ENCODE measurements at regions not wholly inside any gene's neighbourhood (a gene's known extent, or its start where the extent isn't known, plus 50 kb on each side); places are given as distances from the start of the nearest gene placed in this dataset.
"Not testable (repeated sequence)": the region's sequence is repeated elsewhere in the genome, so short reads cannot be mapped to it uniquely, and the experiment has no call there.

DNA sequence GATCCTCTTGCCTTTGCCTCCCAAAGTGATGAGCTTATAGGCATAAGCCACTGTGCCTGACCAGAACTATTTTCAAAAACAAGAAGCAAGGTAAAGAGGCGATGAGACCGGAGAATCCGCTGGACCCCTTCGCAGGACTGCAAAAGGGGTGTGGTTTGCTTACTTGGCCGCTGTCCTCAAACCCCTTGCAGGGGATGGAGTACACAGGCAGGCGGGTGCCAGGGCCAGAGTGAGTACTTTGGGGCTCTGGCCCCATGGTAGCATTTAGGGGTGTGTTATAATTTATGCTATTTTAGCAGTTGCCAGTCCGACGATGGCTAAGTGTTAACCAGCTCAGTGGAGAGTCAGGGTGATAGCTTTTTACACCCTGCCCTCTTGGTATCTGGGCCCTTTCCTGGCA lies 1454.9 kb downstream of the HACE1 start:
- no peak for DNase-seq (ENCODE audit: low read depth in 1 of 2, low spot score in 1 of 2)

DNA sequence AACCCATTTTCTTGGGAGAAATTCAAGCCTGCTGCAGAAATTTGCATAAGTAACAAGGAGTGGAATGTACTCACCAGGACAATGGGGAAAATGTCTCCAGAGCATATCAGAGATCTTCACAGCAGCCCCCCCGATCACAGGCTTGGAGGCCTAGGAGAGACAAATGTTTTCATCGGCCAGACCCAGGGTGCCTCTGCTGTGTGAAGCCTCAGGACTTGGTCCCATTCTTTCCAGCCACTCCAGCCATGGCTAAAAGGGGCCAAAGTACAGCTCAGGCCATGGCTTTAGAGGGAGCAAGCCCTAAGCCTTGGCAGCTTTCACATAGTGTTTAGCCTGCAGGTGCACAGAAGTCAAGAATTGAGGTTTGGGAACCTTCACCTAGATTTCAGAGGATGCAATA lies 1463.0 kb downstream of the HACE1 start:
- DNase-seq (ENCODE audit: low read depth in 1 of 2, low spot score in 1 of 2), result no peak

DNA sequence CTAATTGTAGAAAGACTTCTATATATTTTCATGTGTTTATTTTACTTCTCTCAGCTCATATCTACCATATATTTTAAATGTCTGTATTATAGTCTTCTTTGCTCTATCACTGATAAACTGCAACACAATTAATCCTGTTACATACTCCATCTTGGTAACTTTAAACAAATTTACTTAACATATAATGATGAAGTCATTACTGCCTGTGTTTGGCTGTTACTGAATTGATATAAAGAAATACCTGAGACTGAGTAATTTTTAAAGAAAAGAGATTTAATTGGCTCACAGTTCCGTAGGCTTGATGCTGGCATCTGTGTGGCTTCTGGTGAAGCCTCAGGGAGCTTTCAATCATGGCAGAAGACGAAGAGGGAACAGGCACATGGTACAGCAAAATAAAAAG lies 1480.4 kb downstream of the HACE1 start:
- no peak for DNase-seq (ENCODE audit: low read depth in 1 of 2, low spot score in 1 of 2)

DNA sequence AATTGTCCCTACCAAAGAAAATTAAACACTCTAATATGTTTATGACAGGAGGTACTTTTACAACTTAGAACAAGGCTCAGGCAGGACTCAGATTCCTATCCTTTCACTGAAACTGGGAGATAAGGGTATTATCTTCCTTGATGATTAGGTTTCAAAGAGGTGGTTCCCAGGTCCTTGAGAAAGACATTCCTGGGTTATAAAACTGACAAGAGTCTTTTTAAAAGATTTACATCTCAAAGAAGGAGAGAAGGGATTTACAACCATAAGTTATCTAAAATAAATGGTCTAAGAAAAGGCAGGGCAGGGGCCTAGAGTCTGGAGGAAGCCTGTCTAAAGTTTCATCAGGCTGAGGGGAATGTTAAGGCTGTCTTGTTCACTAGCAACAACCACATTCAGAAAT lies 1492.5 kb downstream of the HACE1 start:
- DNase-seq (ENCODE audit: low read depth in 1 of 2, low spot score in 1 of 2), result no peak

DNA sequence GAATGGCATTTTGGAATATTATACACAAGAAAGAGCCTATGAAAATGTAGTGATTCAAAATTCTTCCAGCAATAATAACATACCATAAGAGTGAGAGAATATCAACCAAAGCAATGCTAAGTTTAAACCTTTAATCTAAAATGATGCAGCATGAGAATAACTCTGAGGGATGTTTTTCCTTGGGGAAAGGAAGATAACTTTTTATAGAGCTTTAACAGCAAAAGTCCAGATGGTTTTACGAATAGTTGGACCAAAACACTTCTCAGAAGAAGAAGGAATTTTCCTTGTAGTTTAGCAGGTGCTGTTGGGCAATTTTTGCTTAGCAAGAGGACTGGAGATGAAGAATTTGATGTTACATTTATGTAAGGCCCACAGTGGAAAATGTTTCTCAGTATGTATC lies 1503.2 kb downstream of the HACE1 start:
- DNase-seq (ENCODE audit: low read depth in 1 of 2, low spot score in 1 of 2), result no peak

DNA sequence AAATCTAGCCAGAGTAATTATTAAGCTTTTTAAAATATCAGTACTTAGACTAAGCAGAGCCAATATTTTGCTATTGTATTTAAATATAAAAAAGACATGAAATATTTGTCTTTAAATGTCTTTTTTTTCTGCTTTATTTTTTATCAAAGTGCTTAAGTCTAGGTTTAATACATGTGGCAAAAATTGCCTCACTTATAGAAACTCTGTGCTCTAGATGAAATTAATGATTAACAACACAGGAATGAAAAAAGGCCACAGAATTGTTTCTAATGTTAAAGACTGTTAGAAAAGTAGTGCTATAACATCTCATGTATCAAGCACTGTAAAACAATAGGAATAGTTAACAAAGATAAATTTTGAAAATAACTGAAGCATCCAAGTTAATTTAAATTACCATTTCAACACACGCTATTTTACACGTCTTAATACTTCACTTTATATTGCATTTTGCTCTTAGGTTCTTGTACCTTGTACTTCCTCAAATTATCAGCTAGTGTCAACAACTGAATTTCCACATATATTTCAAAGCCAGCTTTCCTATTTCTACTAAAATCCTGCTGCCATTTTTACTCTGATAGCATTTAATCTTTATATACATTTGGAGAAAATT lies 1515.1 kb downstream of the HACE1 start:
- DNase-seq (ENCODE audit: low read depth in 1 of 2, low spot score in 1 of 2), result no peak

DNA sequence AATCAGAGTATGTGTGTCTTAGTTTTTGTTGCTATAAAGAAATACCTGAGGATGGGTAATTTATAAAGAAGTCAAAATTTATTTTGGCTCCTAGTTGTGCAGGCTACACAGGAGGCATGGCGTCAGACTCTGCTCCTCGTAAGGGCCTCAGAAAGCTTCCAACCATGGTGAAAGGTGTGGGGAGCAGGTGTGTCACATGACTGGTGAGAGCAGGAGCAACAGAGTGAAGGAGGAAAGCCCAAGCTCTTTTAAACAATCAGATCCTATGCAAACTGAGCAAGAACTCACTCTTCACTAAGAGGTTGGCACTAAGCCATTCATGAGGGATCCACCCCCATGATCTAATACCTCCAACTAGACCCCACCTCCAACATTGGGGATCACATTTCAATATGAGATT lies 1524.3 kb downstream of the HACE1 start:
- DNase-seq (ENCODE audit: low read depth in 1 of 2, low spot score in 1 of 2), result no peak

DNA sequence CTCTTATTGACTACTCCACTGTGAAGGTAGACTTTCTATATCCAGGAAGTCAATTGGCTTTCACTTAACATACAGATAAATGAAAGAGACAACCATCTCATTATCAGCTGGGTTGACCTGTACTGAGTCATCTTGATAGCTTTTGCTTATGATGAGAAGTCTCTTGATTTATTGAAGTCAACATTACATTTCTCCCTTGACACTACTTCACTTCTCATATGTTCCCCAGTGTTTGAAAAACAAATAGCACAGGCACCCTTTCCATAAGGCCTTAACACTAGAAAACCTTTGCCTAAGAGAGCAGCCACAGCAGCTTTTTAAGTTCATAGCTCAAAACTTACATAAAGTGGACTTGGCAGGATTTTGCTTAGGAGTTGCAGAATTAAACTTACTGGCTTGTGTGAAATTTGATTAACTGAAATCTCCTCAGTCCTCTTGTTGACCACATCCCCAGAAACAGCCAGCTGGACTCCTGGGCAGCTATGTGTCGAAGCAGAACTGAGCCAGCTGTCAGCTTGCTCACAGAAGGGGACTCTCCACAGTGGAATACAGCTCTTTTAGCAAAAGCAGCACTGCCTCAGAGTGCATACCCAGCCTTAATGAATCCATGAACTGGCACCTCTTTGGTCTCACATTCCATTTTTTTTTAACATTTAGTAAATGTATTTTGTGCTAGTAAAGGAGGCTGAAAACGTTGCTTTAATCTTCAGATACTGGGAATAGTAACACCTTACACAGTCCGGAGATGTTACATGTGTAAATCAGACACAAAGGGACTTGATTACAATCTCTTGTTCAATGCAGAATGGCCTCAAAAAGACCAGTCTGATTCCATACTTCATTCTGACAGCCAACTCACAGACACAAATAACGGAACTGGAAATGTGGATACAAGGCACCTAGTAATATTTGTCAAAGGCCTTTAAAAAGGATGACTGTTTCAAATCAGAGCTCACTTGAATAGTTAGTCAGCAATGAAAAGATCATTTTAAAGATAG lies 1532.7 kb downstream of the HACE1 start:
- no peak for DNase-seq (ENCODE audit: low read depth in 1 of 2, low spot score in 1 of 2)

DNA sequence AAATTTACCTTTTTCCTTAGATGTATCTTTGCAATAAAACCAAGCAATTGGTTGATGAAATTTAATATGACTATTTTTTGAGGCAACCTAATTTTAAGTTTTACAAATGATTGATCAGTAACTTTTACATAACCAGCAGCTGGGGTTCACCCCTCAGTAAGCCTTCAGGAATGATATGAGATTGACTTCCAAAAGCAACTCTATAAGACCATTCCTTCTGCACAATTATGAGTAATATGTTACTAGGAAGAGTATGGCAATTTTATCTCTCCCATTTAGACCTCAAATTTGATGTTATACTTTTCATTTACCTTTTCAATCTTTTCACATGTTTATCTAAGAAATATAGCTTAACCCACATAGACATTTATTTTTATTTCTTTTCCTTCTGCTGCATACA lies 1546.3 kb downstream of the HACE1 start:
- no peak for DNase-seq (ENCODE audit: low read depth in 1 of 2, low spot score in 1 of 2)

DNA sequence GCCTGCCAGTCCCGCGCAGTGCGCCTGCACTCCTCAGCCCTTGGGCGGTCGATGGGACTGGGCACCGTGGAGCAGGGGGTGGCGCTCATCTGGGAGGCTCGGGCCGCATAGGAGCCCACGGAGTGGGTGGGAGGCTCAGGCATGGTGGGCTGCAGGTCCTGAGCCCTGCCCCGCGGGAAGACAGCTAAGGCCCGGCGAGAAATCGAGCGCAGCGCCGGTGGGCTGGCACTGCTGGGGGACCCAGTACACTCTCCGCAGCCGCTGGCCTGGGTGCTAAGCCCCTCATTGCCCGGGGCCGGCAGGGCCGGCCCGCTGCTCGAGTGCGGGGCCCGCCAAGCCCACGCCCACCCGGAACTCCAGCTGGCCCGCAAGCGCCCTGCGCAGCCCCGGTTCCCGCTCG lies 1565.3 kb downstream of the HACE1 start:
- DNase-seq (ENCODE audit: low read depth in 1 of 2, low spot score in 1 of 2), result not testable (repeated sequence)

DNA sequence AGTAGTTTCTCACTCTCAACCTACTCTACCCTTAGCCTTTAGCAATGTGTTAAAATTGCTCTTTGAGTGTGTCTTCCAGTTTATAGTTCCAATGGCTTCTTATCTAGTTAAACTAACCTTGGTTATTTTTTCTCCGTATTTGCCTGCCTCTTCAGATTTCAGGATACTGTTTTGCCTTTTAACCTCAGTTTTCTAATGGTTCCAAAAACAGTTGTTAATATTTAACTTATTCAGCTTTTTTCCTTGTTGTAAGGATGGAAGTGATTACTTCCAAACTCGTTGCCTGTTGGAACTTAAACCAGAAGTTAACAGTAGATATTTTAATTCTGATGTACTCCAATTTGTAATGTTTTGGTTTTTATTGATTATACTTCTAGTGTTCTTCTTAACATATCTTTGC lies 1574.9 kb downstream of the HACE1 start:
- DNase-seq (ENCODE audit: low read depth in 1 of 2, low spot score in 1 of 2), result no peak

DNA sequence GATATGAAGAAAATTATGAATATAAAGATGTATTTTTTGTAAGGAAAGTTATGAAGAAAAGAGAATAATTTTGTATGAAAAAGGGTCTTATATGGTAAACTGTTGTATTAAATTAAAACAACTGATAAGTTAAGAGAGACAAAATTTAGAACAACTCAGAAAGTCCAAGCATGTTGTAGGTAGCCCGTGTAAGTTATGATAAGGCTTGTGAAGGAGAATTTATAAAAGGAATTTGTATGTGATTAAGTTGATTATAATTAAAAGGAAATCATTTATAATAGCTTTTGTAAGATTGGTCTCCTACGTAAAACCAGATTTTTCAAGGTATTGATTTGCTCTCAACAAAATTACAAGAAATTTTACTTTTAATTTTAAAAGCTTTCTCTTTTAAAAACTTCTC lies 1579.3 kb downstream of the HACE1 start:
- DNase-seq (ENCODE audit: low read depth in 1 of 2, low spot score in 1 of 2), result no peak

DNA sequence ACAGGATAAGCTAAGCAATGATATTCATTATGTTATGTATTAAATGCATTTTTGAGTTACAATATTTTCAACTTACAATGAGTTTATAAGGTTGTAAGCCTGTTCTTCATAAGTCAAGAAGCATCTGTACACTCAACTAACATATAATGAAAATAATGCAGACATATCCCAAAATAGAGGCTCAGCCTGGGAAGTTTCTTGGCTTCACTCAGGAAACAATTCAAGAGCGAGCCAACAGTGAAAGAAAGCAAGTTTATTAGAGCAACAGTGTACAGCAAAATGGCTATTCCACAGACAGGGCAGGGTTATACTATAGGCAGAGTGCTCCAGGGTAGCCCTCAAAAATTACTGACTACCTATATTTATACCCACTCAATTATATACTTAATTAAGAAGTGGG lies 1581.8 kb downstream of the HACE1 start:
- no peak for DNase-seq (ENCODE audit: low read depth in 1 of 2, low spot score in 1 of 2)

DNA sequence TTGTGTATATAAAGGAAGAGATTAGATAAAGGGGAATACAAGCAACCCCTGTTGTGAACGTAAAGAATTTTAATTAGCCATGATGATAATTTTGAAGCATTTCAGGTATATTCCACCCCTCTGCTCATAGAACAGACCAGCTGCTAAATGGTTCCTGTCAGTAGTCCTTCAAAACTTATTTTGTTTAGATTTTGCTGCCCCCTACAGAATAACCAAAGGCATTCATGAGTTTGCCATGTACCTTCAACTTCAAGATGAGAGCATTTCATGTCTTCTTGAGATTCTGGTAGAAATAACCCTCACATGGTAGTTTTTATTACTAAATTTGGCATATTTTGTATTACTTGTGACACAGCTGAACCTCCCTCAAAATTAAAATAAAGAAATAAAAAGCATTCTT lies 1586.7 kb downstream of the HACE1 start:
- DNase-seq (ENCODE audit: low read depth in 1 of 2, low spot score in 1 of 2), result no peak

DNA sequence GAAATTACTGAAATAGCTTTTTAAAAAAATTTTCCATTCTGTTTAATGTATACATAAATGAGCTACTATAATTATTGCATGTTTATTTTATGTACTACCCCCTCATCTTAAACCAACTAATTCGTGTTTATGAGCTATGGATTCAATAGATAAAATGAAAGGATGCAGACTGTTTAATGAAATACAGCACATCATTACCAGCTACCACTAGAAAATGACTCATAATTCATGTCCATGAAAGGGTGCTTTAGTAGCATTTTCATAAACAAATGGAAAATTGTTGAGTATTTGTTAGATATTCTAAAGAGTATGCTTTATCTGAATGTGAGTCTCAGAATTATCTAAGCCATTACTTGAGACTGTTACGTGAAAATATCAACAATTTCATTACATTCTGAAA lies 1590.1 kb downstream of the HACE1 start:
- DNase-seq (ENCODE audit: low read depth in 1 of 2, low spot score in 1 of 2), result no peak

DNA sequence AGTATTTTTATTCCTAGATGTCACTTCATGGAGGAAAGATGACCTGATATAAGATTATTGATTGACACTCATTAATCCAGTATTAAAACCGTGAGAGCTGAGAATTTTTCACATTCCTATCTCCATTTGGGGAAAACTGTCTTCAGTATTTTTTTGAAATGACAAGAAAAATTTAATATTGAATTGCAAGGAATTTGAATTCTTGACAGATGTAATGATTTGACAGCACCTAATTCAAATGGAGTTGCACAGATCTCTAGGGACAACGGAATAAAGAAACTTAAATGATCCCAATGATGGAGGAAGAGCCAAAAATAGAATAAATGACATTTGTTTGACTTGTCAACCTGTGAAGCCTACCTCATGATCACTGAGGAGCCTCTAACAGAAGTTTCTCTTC lies 1591.4 kb downstream of the HACE1 start:
- DNase-seq (ENCODE audit: low read depth in 1 of 2, low spot score in 1 of 2), result no peak

DNA sequence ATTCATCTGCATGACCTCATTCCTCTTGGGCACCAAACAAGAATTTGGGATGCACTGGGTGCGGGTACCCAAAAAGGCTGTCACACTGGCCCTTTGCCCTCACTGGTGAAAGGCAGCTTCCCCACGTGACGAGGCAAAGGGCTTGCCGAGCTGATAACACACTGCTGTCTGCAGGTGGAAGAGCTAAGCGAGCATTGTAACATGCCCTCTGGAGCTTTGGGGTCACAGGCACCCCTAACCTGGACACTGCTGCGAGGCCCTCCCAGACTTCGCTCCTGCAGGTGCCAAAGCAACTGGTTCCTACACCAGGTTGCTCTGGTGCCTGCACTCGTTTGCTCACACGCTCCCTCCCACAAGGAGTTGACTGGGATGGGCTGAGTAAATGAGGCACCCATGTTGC lies 1595.7 kb downstream of the HACE1 start:
- no peak for DNase-seq (ENCODE audit: low read depth in 1 of 2, low spot score in 1 of 2)

DNA sequence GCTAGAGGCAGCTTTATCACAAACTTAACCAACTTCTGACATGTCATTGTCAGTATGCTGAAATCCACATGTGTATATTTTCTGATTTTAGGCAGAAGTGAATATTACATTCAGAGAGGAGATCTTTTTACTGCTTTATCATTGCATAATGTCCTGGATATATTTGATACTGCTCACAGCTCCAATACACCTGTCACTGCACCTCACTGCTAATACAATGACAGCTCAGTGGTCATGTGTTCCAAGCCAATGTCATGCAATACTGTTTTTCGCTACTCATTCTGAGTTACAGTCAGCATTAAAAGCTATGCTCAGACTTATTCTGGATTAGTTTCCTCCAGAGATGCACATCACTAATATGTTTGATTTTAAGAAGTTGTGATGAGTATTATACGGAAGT lies 1604.6 kb downstream of the HACE1 start:
- no peak for DNase-seq (ENCODE audit: low read depth in 1 of 2, low spot score in 1 of 2)

DNA sequence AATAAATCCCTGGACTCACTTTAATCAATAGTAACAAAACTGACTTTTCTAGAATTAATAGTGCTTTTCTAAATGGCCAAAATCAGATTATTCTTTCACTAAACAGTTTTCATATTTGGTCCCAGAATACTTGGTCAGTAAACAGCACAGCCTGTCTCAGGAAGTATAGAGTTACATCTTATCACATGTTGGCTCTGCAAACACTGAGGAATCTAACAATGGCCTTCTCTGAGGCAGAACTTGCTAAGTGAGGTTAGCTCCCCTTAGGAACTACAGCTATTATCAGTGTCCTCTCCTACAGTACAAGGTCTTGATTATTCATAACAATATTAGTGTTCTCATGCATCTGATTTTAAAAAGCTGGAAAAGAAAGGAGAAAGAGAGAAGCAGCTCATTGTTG lies 1622.8 kb downstream of the HACE1 start:
- no peak for DNase-seq (ENCODE audit: low read depth in 1 of 2, low spot score in 1 of 2)

DNA sequence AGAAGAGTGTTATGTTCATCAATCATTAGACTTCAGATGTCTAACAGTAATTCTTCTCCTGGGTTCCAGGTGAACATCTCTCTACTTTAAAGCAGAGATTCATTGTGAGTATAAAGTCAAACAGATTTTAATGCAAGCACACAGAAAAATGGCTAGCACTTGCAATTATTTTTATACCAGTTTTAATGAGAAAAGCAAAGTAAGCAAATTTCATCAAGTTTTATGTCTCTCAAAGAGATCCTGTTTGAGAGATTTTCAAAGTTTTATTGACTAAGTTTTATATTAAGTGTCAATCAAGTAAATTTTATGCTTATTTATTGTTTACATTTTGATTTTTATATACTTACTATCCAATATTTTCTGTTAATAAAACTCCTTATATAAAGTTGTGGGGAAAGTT lies 1628.5 kb downstream of the HACE1 start:
- DNase-seq (ENCODE audit: low read depth in 1 of 2, low spot score in 1 of 2), result no peak

DNA sequence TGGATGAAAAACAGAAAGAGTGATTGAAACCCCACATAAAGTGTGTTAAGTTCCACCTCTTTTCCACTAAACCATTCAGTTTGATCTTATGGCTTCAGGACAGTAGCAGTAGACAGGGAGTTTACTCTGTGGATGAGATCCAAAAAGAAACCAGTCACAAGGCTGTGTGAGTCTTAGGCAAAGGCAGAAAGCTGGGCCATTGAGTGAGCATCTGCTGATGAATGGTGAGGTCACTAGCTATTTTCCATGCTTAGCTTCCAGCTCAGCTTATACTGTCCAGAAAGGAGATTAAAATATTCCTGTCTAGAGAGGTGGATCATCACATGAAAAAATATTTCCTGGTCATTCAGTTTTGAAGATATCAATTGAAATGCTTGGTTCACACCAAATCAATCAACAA lies 1643.9 kb downstream of the HACE1 start:
- DNase-seq (ENCODE audit: low read depth in 1 of 2, low spot score in 1 of 2), result no peak

DNA sequence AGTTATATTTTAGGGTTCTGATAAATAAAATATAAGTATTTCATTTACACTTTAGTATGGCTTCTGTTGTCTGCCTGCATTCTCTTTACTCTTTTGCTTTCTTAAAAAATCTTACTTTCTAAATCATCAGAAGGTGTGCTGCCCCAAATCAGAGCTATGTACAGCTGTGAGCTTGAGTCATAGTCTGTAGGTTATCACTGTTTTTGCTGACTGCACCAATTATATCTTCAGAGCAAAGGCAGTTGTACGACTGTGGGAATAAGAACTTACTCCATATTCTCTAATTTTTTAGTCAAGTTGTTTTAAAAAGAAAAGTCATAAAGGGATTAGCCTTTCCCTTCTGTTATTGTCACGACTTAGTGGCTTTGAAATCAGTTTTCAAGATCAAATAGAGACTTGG lies 1649.0 kb downstream of the HACE1 start:
- no peak for DNase-seq (ENCODE audit: low read depth in 1 of 2, low spot score in 1 of 2)

DNA sequence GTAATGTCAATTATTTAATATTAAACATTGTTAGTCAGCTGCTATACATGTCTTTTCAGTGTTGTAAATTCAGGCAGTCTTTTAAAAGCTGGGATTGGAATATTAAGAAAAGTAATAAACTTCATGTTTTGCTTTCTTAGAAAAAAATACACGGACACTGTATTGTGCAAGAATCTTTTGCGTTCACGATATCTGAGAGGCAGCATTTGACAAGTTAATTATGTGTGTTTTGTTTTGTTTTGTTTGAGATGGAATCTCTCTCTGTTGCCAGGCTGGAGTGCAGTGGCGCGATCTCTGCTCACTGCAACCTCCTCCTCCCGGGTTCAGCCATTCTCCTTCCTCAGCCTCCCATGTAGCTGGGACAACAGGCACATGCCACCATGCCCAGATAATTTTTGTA lies 1661.3 kb downstream of the HACE1 start:
- DNase-seq (ENCODE audit: low read depth in 1 of 2, low spot score in 1 of 2), result no peak
